Erythroblast (primary cell): ENCODE measurements at regions not wholly inside any gene's neighbourhood (a gene's known extent, or its start where the extent isn't known, plus 50 kb on each side); places are given as distances from the start of the nearest gene placed in this dataset.

Experiments
- GATA1 ChIP-seq: IDR thresholded peaks from 2 replicates; pipeline ENCODE4 v1.6.1; 2011; ENCODE audit warnings: low read depth, mild to moderate bottlenecking, control low read depth, low read length, moderate library complexity
- POLR2A ChIP-seq: IDR thresholded peaks from 2 replicates; pipeline ENCODE4 v1.6.1; 2011; ENCODE audit warnings: mild to moderate bottlenecking, low read length

GRCh38 chr11:128308794-128309193 lies 278.6 kb downstream of the ETS1 start:
- no peak for TF ChIP-seq POLR2A
- no peak for TF ChIP-seq GATA1
